NCI-H460 (cell line): ENCODE measurements at regions not wholly inside any gene's neighbourhood (a gene's known extent, or its start where the extent isn't known, plus 50 kb on each side); places are given as distances from the start of the nearest gene placed in this dataset.

Experiments used
- small RNA-seq, 2 experiments: library from RNA; depleted of rRNA; stranded (forward); fragments of <200 nt; gene quantifications; one replicate each; pipeline ENCODE3, GENCODE V24; 2014

Small RNAs in the stretch of these regions (small RNA-seq; reads per million reads assigned to genes)
- 0 reads per million in 2 experiments for gene MIR548AE1
